GM12872 (cell line): ENCODE measurements at regions not wholly inside any gene's neighbourhood (a gene's known extent, or its start where the extent isn't known, plus 50 kb on each side); places are given as distances from the start of the nearest gene placed in this dataset.

ENCODE experiments used
- TF ChIP-seq, protein P1 (sequence below): IDR thresholded peaks from 3 replicates; pipeline ENCODE4 v1.5.1; 2011; ENCODE audit warnings: low read depth, mild to moderate bottlenecking, low read length, moderate library complexity; ENCODE audit not compliant: insufficient read depth

DNA sequence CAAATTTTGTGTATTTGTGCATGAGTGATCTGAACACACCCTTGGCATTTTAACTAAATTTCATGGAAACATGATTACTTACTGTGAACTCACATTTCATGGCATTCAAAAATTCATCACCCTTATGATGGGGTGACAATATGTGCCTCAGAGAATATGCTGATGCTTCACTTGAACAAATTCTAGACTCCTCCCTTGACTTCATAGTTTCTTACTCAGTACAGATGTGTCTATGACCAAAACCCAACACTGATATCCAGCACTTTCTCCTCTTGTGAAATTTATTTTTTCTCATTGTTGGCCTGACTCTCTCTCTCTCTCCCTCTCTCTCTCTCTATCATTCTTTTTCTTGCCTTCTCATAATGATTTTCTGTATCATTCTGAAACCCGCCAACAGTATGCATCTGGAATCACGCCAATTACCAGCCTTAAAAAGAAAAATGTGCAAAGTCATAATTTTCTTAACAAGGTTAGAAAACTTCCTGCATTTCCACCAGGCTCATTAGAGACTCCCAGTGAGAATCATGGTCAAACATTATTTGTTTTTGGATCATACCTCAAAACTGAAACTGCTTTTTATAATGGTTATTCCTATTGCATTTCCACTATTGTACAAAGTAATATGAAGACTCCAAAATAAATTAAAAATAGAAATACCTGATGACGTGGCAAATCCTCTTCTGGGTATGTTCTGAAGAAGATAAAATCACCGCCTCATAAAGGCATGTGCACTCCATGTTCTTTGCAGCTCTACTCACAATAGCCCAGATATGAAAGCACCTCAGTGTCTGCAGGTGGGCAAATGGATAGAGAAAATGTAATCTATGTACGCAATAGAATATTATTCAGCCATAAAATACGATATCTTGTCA is 722.2 kb downstream of the TMEM121 start:
- TF ChIP-seq, protein P1, sequence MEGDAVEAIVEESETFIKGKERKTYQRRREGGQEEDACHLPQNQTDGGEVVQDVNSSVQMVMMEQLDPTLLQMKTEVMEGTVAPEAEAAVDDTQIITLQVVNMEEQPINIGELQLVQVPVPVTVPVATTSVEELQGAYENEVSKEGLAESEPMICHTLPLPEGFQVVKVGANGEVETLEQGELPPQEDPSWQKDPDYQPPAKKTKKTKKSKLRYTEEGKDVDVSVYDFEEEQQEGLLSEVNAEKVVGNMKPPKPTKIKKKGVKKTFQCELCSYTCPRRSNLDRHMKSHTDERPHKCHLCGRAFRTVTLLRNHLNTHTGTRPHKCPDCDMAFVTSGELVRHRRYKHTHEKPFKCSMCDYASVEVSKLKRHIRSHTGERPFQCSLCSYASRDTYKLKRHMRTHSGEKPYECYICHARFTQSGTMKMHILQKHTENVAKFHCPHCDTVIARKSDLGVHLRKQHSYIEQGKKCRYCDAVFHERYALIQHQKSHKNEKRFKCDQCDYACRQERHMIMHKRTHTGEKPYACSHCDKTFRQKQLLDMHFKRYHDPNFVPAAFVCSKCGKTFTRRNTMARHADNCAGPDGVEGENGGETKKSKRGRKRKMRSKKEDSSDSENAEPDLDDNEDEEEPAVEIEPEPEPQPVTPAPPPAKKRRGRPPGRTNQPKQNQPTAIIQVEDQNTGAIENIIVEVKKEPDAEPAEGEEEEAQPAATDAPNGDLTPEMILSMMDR = no peak

DNA sequence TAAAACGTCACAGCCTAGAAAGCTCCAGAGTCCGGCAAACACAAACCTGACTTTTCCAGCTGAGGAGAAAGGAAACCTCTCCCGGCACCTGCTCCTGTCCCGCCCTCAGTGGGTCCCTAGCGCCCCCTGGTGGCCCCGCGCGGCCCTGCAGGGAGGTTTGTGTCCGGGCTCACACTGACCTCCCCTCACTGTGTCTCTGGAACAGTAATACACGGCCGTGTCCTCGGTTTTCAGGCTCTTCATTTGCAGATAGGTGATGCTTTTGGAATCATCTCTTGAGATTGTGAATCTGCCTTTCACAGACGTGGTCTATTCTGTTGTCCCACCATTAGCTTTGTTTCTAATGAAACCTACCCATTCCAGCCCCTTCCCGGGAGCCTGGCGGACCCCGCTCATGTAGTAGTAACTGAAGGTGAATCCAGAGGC is 731.2 kb downstream of the TMEM121 start:
- TF ChIP-seq, protein P1 = peak; percentile 60

DNA sequence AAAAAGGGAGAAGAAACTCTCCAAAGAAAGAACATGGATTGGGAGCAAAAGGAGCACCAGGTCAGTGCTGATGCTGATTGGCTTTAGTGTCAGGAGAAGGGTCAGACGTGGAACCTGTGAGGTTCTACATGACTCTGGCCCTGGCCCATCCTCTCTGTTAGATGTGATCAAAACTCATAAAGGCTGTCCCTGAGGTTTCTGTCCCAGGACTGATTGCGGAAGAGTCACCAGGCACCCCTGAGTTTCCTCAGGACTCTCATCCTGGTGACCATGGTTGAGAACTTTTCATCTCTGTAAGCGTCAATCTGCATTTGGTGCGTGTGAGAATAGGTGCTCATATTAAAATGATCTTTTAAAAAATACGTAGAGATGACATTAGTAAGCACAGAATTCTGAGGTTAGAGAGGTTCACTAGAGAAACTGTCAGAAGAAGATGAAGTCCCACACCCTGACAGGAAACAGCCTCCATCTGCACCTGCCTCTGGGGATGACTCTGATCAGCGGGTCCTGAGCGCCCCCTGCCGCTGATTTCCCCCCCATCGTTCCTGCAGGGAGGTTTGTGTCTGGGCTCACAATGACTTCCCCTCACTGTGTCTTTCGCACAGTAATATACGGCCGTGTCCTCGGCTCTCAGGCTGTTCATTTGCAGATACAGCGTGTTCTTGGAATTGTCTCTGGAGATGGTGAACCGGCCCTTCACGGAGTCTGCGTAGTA is 741.8 kb downstream of the TMEM121 start:
- TF ChIP-seq, protein P1 = peak; percentile 66

DNA sequence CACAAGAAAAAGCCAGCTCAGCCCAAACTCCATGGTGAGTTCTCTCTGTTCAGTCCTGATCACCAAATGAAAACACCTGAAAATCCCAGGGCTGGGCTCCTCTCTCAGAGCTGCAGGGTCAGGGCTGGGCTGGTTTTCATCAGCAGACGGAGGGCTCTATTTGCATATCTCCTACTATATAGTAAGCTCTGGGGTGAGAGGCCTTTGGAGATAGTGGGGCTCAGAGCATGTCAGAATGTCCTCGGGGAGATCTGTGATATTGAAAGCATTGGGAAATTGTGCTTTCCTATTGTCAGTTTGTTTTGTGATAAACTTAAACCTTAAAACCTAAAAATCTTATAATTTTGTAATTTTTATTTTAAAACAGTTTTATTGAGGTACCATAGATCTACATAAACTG is 742.6 kb downstream of the TMEM121 start:
- TF ChIP-seq, protein P1 = no peak

DNA sequence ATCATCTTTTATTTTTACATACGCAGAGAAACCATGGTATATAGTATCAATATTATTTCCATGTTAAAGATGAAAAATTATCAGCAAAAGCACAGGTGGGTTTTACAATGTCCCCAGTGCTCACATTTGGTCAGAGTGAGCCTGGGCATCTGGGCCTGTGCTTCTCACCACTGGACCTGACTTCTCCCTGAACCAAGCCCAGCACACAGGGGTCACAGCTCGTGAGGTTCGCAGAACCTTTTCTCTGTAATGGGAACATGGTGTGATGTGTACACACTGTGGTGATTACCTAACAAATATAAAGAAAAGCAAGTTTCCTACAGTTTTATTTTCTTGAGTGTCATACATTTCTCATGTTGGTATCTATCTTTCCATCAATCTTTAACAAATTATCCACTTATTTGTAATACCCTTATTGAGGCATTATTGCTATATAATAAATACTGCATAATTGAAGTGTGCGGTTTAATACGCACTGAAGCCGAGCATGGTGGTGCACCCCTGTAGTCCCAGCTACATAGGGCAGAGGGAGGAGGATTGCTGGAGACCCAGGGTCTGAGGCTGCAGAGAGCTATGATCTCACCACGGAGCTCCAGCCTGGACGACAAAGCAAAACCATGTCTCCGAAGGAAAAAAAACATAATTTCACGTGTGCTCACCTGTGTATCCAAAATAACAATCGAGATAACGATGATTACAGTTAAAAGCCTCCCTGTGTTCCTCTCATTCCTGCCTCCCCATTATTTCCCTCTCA is 743.2 kb downstream of the TMEM121 start:
- TF ChIP-seq, protein P1 = no peak

DNA sequence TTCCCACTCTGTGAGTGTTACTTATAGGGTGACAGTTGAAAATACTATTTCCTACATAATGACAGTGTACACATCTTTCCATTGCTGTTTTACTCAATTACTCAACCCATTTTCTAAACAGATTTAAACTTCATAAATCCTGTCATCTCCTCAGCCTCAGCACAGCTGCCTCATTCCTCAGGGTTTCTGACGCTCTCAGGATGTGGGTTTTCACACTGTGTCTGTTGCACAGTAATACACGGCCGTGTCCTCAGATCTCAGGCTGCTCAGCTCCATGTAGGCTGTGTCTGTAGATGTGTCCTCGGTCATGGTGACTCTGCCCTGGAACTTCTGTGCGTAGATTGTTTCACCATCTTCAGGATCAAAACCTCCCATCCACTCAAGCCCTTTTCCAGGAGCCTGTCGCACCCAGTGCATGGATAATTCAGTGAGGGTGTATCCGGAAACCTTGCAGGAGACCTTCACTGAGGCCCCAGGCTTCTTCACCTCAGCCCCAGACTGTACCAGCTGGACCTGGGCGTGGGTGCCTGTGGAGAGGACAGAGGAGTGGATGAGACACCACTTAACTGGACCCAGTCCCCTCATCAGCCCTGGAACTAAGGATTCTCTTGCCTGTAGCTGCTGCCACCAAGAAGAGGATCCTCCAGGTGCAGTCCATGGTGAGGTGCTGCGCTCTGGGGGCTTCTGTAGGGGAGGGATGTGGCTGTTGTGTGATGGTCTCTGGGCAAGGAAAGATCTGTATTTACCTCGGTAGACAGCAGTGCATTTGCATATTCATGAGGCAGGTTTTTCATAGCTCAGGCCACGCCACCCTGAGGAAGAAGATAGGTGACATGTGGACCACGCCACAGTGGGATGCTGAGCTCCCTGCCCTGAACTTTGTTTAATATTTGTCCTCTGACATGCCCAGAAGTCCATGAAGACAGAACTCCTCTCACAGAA is 750.2 kb downstream of the TMEM121 start:
- TF ChIP-seq, protein P1 = no peak
